ENCODE measurements at regions not wholly inside any gene's neighbourhood (a gene's known extent, or its start where the extent isn't known, plus 50 kb on each side); places are given as distances from the start of the nearest gene placed in this dataset.

DNA sequence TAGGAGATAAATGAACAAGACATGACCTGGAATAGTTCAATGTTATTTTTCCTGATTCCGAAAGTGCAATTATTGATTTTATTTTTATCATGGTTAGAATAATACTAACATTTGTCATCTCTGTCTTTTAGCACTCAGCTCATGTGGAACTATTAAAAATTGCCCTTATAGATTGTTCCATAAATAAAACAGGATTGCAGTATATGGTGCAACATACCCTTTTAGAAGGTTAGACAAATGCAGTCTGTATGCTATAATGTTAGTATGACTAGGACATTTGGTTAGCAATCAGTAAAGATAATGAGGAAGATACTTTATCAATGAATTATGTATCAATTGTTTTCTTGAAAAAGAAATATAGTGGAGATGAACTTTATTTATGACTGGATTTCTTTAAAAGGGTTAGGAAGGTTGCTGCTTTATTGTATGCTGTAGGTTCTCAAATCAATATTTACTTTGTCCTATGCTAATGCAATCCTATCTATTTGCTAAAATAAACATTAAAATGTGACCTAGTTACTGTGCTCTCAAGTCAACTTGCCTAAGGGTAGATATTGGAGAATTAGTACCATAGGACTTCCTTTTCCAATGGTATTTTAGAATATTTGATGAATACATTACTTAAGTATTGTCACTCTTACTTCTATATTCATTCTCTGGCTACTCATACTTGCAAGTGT is 348.9 kb upstream of the ISL1 start:
- DNase-seq = no peak
- no peaks in the 10 kb centered on the region for H3K4me1 ChIP-seq (ENCODE audit: control insufficient read depth, insufficient read depth, low read length)
- no peak overlapping the region for H3K4me3 ChIP-seq (ENCODE audit: low read length)
- no peaks in the 10 kb centered on the region for H3K27me3 ChIP-seq (ENCODE audit: control insufficient read depth, insufficient read depth, low read length)
- 100% methylated on average over 1 of the region's 1 CpG for WGBS (ENCODE audit: insufficient coverage, low lambda C conversion rate)
- H3K36me3 ChIP-seq (ENCODE audit: control insufficient read depth, insufficient read depth, low read length) = no peaks in the 10 kb centered on the region
- no peaks in the 10 kb centered on the region for H3K9me3 ChIP-seq (ENCODE audit: control insufficient read depth, low read depth, low read length)
- H3K27ac ChIP-seq (ENCODE audit: low read length) = no peak overlapping the region

DNA sequence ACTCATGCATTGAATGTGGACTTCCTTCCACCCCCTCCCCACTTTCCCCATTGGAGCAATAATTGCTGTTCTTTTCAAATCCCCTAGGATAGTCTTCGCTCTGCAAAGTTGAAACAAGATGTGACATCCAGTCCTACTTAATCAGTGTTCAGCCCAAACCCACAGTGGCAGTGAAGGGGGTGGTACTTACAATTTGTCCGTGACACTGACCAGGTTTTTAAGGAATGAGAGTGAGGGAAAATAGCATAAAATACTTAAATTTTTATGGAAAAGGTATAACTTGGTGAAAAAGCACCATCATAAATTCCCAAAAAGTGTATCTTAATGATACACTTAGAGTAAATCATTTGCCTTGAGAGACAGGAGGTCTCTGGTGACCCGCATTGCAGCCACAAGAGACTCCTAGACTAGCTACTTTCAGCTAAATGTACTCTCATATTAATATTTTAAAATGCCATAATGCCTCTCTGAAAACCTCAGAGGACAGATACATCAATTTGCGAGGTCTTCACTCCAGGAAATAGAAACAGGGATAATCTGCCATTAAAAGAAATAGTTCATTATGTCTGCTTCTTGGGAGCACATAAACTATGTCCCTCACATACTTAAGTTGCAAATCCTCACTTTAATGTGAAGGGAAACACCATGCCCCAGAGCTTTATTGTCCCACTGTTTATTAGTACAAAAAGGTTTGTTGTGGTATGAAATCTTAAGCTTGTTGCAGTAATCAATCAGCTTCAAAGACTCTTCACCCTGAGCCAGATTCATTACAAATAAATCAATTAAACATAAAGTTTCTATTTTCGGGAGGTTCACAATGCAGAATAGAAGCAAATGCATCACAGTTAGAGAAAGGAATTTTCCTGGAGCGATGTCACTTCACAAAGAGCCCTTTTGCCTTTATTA is 343.6 kb upstream of the ISL1 start:
- Histone ChIP-seq H3K36me3 (ENCODE audit: control insufficient read depth, insufficient read depth, low read length) (no peaks in the 10 kb centered on the region), H3K4me3 (ENCODE audit: low read length) (no peak overlapping the region), H3K27me3 (ENCODE audit: control insufficient read depth, insufficient read depth, low read length) (no peaks in the 10 kb centered on the region), H3K4me1 (ENCODE audit: control insufficient read depth, insufficient read depth, low read length) (no peaks in the 10 kb centered on the region), H3K9me3 (ENCODE audit: control insufficient read depth, low read depth, low read length) (no peaks in the 10 kb centered on the region), H3K27ac (ENCODE audit: low read length) (no peak overlapping the region)
- 78% methylated on average over 3 of the region's 6 CpGs for whole genome bisulfite sequencing (ENCODE audit: insufficient coverage, low lambda C conversion rate)
- DNase-seq = no peak

DNA sequence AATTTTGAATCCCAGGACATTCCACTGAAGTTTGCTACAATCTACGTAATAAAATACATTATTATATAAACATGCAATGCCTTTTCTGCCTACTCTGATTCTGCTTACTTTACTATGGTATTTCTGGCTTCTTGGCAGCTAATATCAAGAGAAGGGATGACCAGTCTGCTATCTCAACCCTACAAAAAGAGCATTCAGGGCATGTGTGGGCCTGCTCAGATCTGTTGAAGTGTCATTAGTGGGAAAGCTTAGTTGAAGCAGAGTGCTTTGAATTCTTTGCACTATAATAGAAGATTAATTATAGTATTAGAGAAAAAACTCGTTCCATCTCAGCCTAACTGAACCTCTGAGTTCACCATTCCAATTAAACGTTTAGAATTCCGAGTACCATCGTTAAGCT is 339.5 kb upstream of the ISL1 start:
- WGBS (ENCODE audit: insufficient coverage, low lambda C conversion rate) = 75% methylated on average over 2 of the region's 5 CpGs
- DNase-seq = no peak
- Histone ChIP-seq H3K4me3 (ENCODE audit: low read length) (no peak overlapping the region), H3K27ac (ENCODE audit: low read length) (no peak overlapping the region), H3K4me1 (ENCODE audit: control insufficient read depth, insufficient read depth, low read length) (no peaks in the 10 kb centered on the region), H3K9me3 (ENCODE audit: control insufficient read depth, low read depth, low read length) (no peaks in the 10 kb centered on the region), H3K36me3 (ENCODE audit: control insufficient read depth, insufficient read depth, low read length) (no peaks in the 10 kb centered on the region), H3K27me3 (ENCODE audit: control insufficient read depth, insufficient read depth, low read length) (no peaks in the 10 kb centered on the region)

DNA sequence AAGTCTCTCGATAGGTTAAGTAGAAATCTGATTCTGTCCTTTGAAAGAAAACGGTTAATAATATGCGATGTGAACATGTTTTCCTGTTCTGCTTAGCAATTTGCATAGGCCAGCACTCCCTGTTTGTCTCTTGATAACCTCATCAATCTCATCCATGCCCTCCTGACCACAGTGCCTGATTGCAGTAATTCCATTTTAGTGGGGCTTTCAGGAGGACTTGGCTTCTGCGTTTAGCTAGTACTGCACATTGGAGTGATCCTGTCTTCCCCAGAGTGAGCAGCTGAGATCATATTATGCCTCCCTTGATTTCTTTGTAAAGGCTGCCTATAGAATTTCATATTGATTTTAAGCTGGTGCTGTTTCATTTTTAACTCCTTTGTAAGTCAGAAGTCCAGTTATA is 335.9 kb upstream of the ISL1 start:
- Histone ChIP-seq H3K36me3 (ENCODE audit: control insufficient read depth, insufficient read depth, low read length) (no peaks in the 10 kb centered on the region), H3K27ac (ENCODE audit: low read length) (no peak overlapping the region), H3K27me3 (ENCODE audit: control insufficient read depth, insufficient read depth, low read length) (no peaks in the 10 kb centered on the region), H3K4me3 (ENCODE audit: low read length) (no peak overlapping the region), H3K9me3 (ENCODE audit: control insufficient read depth, low read depth, low read length) (no peaks in the 10 kb centered on the region), H3K4me1 (ENCODE audit: control insufficient read depth, insufficient read depth, low read length) (no peaks in the 10 kb centered on the region)
- no peak for DNase-seq
- no CpG with 5 or more reads among the region's 4 CpGs for WGBS (ENCODE audit: insufficient coverage, low lambda C conversion rate)

DNA sequence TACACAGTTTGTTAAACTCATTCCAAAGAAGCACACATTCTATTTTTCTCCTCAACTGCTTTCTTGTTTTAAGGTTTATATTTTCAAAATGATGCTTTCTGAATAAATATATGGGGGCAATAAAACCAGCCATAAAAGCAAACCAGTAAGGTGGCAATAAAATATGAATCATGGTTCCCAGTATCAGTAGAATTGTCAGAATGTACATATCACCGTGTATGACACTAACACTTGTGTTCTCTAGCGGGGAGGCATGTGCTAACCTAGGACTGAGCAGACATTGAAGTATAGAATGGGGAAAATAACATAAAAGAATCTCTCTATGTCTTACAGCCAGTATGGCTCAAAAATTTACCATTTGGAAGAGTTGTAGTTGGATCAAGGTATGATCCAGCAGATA is 329.9 kb upstream of the ISL1 start:
- WGBS (ENCODE audit: insufficient coverage, low lambda C conversion rate) = 7% methylated on average over 2 of the region's 2 CpGs
- H3K36me3 ChIP-seq (ENCODE audit: control insufficient read depth, insufficient read depth, low read length) = no peaks in the 10 kb centered on the region
- no peak overlapping the region for H3K4me3 ChIP-seq (ENCODE audit: low read length)
- no peaks in the 10 kb centered on the region for H3K27me3 ChIP-seq (ENCODE audit: control insufficient read depth, insufficient read depth, low read length)
- DNase-seq = peak in 1 of 2 donors; percentile 16
- no peak overlapping the region for H3K27ac ChIP-seq (ENCODE audit: low read length)
- no peaks in the 10 kb centered on the region for H3K9me3 ChIP-seq (ENCODE audit: control insufficient read depth, low read depth, low read length)
- no peaks in the 10 kb centered on the region for H3K4me1 ChIP-seq (ENCODE audit: control insufficient read depth, insufficient read depth, low read length)

DNA sequence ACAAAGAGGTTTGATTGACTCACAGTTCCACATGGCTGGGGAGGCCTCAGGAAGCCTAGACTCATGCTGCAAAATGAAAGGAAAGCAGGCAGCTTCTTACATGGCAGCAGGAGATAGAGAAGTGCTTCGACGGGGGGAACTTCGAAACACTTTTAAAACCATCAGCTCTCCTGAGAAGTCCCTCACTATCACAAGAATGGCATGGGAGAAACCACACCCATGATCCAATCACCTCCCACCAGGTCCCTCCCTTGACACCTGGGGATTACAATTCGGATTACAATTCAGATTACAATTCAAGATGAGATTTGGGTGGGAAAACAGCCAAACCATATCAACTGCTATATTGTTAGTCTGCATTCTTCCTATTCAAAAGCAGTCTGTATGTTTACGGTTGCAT is 322.3 kb upstream of the ISL1 start:
- no peaks in the 10 kb centered on the region for H3K4me1 ChIP-seq (ENCODE audit: control insufficient read depth, insufficient read depth, low read length)
- no peaks in the 10 kb centered on the region for H3K36me3 ChIP-seq (ENCODE audit: control insufficient read depth, insufficient read depth, low read length)
- no peaks in the 10 kb centered on the region for H3K9me3 ChIP-seq (ENCODE audit: control insufficient read depth, low read depth, low read length)
- WGBS (ENCODE audit: insufficient coverage, low lambda C conversion rate) = 60% methylated on average over 1 of the region's 5 CpGs
- DNase-seq = no peak
- no peaks in the 10 kb centered on the region for H3K27me3 ChIP-seq (ENCODE audit: control insufficient read depth, insufficient read depth, low read length)
- H3K4me3 ChIP-seq (ENCODE audit: low read length) = no peak overlapping the region
- H3K27ac ChIP-seq (ENCODE audit: low read length) = no peak overlapping the region

DNA sequence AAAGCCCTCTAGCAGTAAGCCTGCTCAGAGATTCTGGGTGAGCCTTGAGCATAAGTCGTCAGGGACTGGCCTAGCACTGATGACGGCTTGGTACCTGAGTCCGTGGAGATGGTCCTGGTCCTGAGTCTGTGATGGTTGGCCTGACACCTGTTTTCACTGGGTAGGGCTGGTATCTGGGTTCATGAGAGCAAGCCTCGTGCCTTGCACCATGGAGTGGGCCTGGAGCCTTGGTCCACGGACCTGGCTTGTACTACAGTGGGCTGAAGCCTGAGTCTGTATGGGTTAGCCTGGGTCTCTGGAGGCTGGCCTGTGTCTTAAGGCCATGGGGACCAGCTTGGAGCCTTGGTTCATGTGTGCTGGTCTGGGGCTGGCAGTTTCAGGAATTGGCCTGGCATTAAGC is 310.3 kb upstream of the ISL1 start:
- H3K4me3 ChIP-seq (ENCODE audit: low read length) = no peak overlapping the region
- H3K9me3 ChIP-seq (ENCODE audit: control insufficient read depth, low read depth, low read length) = no peaks in the 10 kb centered on the region
- WGBS (ENCODE audit: insufficient coverage, low lambda C conversion rate) = no CpG with 5 or more reads among the region's 5 CpGs
- no peak overlapping the region for H3K27ac ChIP-seq (ENCODE audit: low read length)
- no peaks in the 10 kb centered on the region for H3K36me3 ChIP-seq (ENCODE audit: control insufficient read depth, insufficient read depth, low read length)
- H3K27me3 ChIP-seq (ENCODE audit: control insufficient read depth, insufficient read depth, low read length) = no peaks in the 10 kb centered on the region
- H3K4me1 ChIP-seq (ENCODE audit: control insufficient read depth, insufficient read depth, low read length) = no peaks in the 10 kb centered on the region
- DNase-seq = no peak

DNA sequence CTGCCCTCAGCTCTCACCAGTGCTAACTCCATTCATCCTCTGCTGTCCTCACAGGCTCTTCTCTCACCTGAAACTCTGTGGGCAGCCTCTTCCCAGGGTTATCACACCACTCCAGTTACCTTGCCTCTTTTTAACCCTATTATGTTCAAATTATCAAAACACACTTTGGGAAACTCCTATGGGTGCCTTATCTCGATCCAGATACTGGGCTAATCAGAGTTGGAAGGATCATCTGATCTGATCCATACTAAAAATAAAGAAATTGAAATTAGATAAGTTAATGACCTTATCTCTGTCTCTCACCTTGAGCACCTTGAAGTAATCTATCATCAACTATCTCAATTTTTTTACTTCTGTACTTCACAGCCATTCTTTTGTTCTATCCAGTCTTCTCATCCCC is 300.5 kb upstream of the ISL1 start:
- Histone ChIP-seq H3K4me3 (ENCODE audit: low read length) (no peak overlapping the region), H3K36me3 (ENCODE audit: control insufficient read depth, insufficient read depth, low read length) (no peaks in the 10 kb centered on the region), H3K9me3 (ENCODE audit: control insufficient read depth, low read depth, low read length) (no peaks in the 10 kb centered on the region), H3K27me3 (ENCODE audit: control insufficient read depth, insufficient read depth, low read length) (no peaks in the 10 kb centered on the region), H3K27ac (ENCODE audit: low read length) (no peak overlapping the region), H3K4me1 (ENCODE audit: control insufficient read depth, insufficient read depth, low read length) (no peaks in the 10 kb centered on the region)
- DNase-seq = no peak
- WGBS (ENCODE audit: insufficient coverage, low lambda C conversion rate) = no CpG with 5 or more reads among the region's 1 CpG

DNA sequence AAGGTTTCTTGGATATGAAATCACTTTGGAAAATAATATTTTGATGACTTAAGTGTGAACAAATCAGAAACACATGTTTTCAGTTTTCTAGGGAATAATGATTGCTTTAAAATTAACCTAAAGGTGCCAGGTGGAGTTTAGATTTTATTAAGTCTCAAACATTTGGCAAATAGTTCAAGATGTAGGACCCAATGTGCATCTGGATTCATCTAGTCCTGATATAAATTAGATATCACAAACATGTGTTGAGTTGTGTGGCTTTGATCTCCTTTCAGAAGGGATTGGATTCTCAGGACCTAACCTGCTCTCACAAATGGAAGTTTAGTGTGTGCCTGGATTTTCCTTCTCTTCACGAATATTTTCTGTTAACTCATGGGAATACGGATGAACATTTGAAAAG is 291.4 kb upstream of the ISL1 start:
- DNase-seq = no peak
- Histone ChIP-seq H3K4me1 (ENCODE audit: control insufficient read depth, insufficient read depth, low read length) (no peaks in the 10 kb centered on the region), H3K27ac (ENCODE audit: low read length) (no peak overlapping the region), H3K36me3 (ENCODE audit: control insufficient read depth, insufficient read depth, low read length) (no peaks in the 10 kb centered on the region), H3K9me3 (ENCODE audit: control insufficient read depth, low read depth, low read length) (no peaks in the 10 kb centered on the region), H3K27me3 (ENCODE audit: control insufficient read depth, insufficient read depth, low read length) (no peaks in the 10 kb centered on the region), H3K4me3 (ENCODE audit: low read length) (no peak overlapping the region)
- 100% methylated on average over 1 of the region's 2 CpGs for WGBS (ENCODE audit: insufficient coverage, low lambda C conversion rate)

DNA sequence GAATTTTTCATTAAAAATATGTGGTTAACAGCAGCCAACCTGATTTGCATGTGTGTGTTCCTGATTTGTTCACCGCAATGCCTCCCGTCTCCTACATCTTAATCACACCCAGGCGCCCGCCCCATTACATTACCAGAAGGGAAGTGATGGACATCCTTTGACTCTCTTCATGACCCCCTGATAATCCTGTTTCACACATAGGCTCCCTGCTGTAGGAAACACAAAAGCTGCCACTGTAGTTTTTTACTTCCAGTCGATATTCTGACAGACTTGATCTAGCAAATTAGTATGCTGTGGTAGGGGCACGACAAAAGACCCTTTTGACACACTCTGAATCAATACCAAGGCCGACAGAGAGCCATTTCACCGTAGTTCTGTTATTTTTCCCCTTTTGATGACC is 287.8 kb upstream of the ISL1 start:
- Histone ChIP-seq H3K4me3 (ENCODE audit: low read length) (no peak overlapping the region), H3K36me3 (ENCODE audit: control insufficient read depth, insufficient read depth, low read length) (no peaks in the 10 kb centered on the region), H3K27me3 (ENCODE audit: control insufficient read depth, insufficient read depth, low read length) (no peaks in the 10 kb centered on the region), H3K27ac (ENCODE audit: low read length) (no peak overlapping the region), H3K9me3 (ENCODE audit: control insufficient read depth, low read depth, low read length) (no peaks in the 10 kb centered on the region), H3K4me1 (ENCODE audit: control insufficient read depth, insufficient read depth, low read length) (no peaks in the 10 kb centered on the region)
- DNase-seq = no peak
- 76% methylated on average over 2 of the region's 8 CpGs for WGBS (ENCODE audit: insufficient coverage, low lambda C conversion rate)

Data from large intestine (tissue), 3 donors.